ENCODE measurements at regions not wholly inside any gene's neighbourhood (a gene's known extent, or its start where the extent isn't known, plus 50 kb on each side); places are given as distances from the start of the nearest gene placed in this dataset.

DNA sequence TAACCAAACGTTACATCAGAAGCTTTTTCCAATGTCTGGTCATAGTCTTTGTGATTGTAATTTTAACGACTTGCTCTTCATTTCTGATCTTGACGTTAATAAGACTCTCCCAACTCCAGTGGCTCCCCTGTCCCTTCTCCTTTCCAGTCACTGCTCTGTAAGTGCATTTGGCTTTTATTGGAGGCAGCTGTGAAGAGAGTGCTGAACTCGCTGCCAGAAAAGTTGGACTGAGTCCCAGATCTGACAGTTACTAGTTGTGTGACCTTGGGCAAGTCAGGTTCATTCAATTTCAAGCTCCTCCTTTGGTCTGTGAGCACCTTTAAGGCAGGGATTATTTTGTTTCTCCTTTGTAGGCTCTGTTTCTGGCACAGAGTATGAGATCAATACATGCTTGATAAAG lies 109.6 kb upstream of the TSPAN2 start:
- no peak overlapping the region for H3K4me3 ChIP-seq
- no peak overlapping the region for H3K27ac ChIP-seq
- no peak for DNase-seq (ENCODE audit: extremely low spot score in 2 of 2)
- intact Hi-C loops (cut with DNase I) = no loop called here
- no peaks in the 10 kb centered on the region for H3K27me3 ChIP-seq
- TF ChIP-seq POLR2AphosphoS5 (IDR thresholded peaks at IDR 0.05; ENCODE audit: insufficient read depth in 1 of 2, low read depth in 1 of 2) (no peak), POLR2A (IDR thresholded peaks at IDR 0.05) (no peak)
- TF ChIP-seq, protein P1, sequence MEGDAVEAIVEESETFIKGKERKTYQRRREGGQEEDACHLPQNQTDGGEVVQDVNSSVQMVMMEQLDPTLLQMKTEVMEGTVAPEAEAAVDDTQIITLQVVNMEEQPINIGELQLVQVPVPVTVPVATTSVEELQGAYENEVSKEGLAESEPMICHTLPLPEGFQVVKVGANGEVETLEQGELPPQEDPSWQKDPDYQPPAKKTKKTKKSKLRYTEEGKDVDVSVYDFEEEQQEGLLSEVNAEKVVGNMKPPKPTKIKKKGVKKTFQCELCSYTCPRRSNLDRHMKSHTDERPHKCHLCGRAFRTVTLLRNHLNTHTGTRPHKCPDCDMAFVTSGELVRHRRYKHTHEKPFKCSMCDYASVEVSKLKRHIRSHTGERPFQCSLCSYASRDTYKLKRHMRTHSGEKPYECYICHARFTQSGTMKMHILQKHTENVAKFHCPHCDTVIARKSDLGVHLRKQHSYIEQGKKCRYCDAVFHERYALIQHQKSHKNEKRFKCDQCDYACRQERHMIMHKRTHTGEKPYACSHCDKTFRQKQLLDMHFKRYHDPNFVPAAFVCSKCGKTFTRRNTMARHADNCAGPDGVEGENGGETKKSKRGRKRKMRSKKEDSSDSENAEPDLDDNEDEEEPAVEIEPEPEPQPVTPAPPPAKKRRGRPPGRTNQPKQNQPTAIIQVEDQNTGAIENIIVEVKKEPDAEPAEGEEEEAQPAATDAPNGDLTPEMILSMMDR (IDR thresholded peaks at IDR 0.05) = no peak
- H3K4me1 ChIP-seq = peaks cover 11% of the 10 kb centered on the region
- no peaks in the 10 kb centered on the region for H3K36me3 ChIP-seq
- no peaks in the 10 kb centered on the region for H3K9me3 ChIP-seq

DNA sequence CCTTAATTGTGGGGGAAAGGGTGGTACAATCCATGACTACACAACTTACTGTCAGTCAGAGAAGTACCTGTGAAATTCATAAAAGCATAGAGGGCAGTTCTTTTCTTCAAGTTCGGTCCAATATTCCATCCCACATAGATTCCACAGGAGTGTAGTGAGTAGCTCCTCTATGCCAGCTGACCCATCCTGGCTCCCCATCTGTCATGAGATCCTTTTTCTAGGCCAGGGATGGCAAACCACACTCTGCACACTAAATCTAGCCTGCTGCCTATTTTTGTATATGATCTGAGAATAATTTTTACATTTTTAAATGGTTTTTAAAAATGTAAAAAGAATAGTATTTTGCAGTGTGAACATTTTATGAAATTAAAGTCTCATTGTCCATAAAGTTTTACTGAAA lies 107.0 kb upstream of the TSPAN2 start:
- H3K27me3 ChIP-seq = no peaks in the 10 kb centered on the region
- intact Hi-C loops (cut with DNase I) = no loop called here
- TF ChIP-seq POLR2A (IDR thresholded peaks at IDR 0.05) (no peak), POLR2AphosphoS5 (IDR thresholded peaks at IDR 0.05; ENCODE audit: insufficient read depth in 1 of 2, low read depth in 1 of 2) (no peak)
- TF ChIP-seq, protein P1 (IDR thresholded peaks at IDR 0.05) = no peak
- H3K4me1 ChIP-seq = peaks cover 11% of the 10 kb centered on the region
- H3K9me3 ChIP-seq = no peaks in the 10 kb centered on the region
- no peaks in the 10 kb centered on the region for H3K36me3 ChIP-seq
- no peak overlapping the region for H3K4me3 ChIP-seq
- no peak for DNase-seq (ENCODE audit: extremely low spot score in 2 of 2)
- H3K27ac ChIP-seq = no peak overlapping the region

DNA sequence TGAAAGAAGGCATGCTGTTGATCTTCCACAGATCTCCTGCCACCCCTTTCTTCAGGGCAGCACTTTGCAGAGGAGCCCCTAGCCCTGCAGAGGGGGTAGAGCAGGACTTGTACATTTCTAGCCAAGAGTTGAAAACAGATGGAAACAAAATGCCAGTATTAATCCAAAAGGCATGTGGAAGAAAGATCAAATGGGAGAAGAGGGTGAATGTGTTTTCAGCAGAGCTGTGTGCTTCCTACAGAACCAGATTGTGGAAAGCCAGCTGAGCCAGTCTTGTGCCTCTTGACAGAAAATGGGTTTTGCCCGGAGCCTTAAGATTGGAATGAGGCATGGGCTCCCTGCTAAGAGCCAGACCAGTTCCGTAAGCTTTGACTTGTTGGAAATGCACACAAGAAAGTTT lies 105.2 kb upstream of the TSPAN2 start:
- Histone ChIP-seq H3K4me1 (peaks cover 21% of the 10 kb centered on the region), H3K27me3 (no peaks in the 10 kb centered on the region), H3K9me3 (no peaks in the 10 kb centered on the region), H3K36me3 (no peaks in the 10 kb centered on the region), H3K4me3 (no peak overlapping the region), H3K27ac (no peak overlapping the region)
- TF ChIP-seq POLR2AphosphoS5 (IDR thresholded peaks at IDR 0.05; ENCODE audit: insufficient read depth in 1 of 2, low read depth in 1 of 2) = no peak
- no peak for TF ChIP-seq POLR2A (IDR thresholded peaks at IDR 0.05)
- TF ChIP-seq, protein P1 (IDR thresholded peaks at IDR 0.05) = no peak
- intact Hi-C loops (cut with DNase I) = no loop called here
- DNase-seq (ENCODE audit: extremely low spot score in 2 of 2) = no peak

DNA sequence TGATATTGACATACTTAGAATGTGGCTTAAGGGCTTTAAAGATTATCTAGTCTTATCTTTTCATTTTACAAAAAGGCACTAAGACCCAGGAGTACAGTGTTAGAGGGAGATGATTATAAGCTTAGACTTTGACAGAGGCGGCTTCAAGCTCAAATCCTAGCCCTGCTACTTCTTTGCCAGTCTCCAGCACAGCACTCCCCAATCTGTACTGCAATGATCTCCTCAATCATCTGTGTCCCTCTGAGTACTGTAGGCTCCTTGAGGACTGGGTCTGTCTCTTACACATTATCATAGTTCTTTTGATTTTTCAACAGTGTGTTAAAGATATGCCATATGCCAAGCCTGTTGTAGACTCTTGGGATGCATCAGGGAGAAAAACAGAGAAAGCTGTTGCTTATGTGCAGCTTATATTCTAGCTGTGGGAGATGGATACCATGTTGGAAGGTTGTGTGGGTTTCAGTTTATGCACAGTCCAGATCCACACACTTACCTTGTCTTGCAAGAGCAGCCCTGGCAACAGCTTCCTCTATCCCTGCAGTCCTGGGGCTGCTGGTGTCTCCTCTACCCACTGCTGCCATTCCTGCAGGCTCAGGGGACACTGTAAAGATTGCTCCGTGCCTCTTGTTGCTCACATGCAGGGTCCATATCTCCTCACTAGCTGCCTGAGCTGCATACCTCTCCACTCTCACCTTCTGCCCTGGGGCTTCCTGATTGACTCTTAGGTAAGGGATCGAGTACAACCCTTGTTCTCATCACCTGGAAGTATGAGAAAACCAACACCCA lies 103.9 kb upstream of the TSPAN2 start:
- Histone ChIP-seq H3K36me3 (no peaks in the 10 kb centered on the region), H3K9me3 (no peaks in the 10 kb centered on the region), H3K27me3 (no peaks in the 10 kb centered on the region), H3K4me3 (no peak overlapping the region), H3K27ac (no peak overlapping the region), H3K4me1 (peaks cover 15% of the 10 kb centered on the region)
- intact Hi-C loops (cut with DNase I) = no loop called here
- TF ChIP-seq, protein P1 (IDR thresholded peaks at IDR 0.05) = no peak
- TF ChIP-seq POLR2AphosphoS5 (IDR thresholded peaks at IDR 0.05; ENCODE audit: insufficient read depth in 1 of 2, low read depth in 1 of 2) (no peak), POLR2A (IDR thresholded peaks at IDR 0.05) (no peak)
- DNase-seq (ENCODE audit: extremely low spot score in 2 of 2) = no peak

DNA sequence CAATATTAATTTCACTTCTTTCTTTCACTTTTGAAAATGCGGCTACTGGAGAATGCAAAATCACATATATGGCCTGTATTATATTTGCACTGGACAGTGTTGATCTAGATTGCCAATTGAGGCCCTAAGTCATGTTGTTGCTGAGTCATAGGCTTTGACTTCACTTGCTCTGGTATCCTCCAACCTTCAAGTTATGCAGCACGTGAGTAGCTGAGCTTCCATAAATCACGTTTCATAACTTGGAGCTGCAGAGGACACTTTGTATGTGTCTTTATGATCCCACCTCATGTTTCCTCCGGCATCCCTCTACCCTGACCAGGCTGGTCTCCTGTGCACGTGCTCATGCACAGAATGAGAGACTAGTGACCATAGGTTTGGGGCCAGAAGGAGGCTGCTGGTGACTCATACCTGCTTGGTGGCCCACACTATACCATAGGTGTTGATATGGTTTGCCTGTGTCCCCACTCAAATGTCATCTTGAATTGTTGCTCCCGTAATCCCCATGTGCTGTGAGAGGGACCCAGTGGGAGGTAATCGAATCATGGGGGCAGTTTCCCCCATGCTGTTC lies 103.0 kb upstream of the TSPAN2 start:
- TF ChIP-seq, protein P1 (IDR thresholded peaks at IDR 0.05) = no peak
- TF ChIP-seq POLR2AphosphoS5 (IDR thresholded peaks at IDR 0.05; ENCODE audit: insufficient read depth in 1 of 2, low read depth in 1 of 2) (no peak), POLR2A (IDR thresholded peaks at IDR 0.05) (no peak)
- Histone ChIP-seq H3K36me3 (no peaks in the 10 kb centered on the region), H3K27me3 (no peaks in the 10 kb centered on the region), H3K27ac (no peak overlapping the region), H3K9me3 (no peaks in the 10 kb centered on the region), H3K4me1 (peaks cover 14% of the 10 kb centered on the region), H3K4me3 (no peak overlapping the region)
- intact Hi-C loops (cut with DNase I) = no loop called here
- no peak for DNase-seq (ENCODE audit: extremely low spot score in 2 of 2)
